ENCODE measurements at regions not wholly inside any gene's neighbourhood (a gene's known extent, or its start where the extent isn't known, plus 50 kb on each side); places are given as distances from the start of the nearest gene placed in this dataset.

DNA sequence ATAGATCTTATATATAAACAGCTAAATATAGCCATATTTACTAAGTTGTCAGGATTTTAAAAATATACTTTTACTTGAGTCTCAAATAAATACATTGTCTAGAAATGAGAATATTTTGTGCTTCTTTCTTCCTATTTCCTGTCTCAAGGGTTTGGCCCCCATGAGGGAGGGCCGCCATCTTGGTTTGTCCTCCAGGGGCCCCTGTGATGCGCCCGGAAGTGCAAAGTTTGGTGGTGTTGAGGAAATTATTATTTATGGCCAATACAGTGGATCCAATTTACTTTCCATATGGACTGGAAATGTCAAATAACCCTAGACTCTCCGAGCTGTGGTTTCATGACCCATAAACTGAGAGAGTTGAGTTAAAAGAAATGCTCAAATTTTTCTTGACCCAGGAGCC, 104.7 kb upstream of the OTOS start:
- Histone ChIP-seq H3K27ac (ENCODE audit: low read depth, low read length) (no peak overlapping the region), H3K9me2 (replicated peaks; ENCODE audit: control insufficient read depth, low read length) (no peaks in the 10 kb centered on the region), H3K27me3 (ENCODE audit: control insufficient read depth, low read length) (peaks cover 4% of the 10 kb centered on the region; the same call in 1 of the 2 replicates), H3K4me2 (ENCODE audit: low read length) (no peak overlapping the region), H3K9me3 (ENCODE audit: control insufficient read depth, insufficient read depth, low read length) (no peaks in the 10 kb centered on the region), H3F3A (ENCODE audit: control insufficient read depth, insufficient read depth) (no peaks in the 10 kb centered on the region), H3K36me3 (ENCODE audit: control insufficient read depth, low read length) (no peaks in the 10 kb centered on the region), H3K4me1 (ENCODE audit: control insufficient read depth, low read length) (no peaks in the 10 kb centered on the region), H4K20me1 (ENCODE audit: control insufficient read depth, insufficient read depth, low read depth, low read length) (no peaks in the 10 kb centered on the region), H3K4me3 (ENCODE audit: low read length) (no peak overlapping the region), H3K79me2 (ENCODE audit: control insufficient read depth, low read length) (no peaks in the 10 kb centered on the region)
- TF ChIP-seq, protein P1, sequence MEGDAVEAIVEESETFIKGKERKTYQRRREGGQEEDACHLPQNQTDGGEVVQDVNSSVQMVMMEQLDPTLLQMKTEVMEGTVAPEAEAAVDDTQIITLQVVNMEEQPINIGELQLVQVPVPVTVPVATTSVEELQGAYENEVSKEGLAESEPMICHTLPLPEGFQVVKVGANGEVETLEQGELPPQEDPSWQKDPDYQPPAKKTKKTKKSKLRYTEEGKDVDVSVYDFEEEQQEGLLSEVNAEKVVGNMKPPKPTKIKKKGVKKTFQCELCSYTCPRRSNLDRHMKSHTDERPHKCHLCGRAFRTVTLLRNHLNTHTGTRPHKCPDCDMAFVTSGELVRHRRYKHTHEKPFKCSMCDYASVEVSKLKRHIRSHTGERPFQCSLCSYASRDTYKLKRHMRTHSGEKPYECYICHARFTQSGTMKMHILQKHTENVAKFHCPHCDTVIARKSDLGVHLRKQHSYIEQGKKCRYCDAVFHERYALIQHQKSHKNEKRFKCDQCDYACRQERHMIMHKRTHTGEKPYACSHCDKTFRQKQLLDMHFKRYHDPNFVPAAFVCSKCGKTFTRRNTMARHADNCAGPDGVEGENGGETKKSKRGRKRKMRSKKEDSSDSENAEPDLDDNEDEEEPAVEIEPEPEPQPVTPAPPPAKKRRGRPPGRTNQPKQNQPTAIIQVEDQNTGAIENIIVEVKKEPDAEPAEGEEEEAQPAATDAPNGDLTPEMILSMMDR (IDR thresholded peaks at IDR 0.05; ENCODE audit: low read depth, low read length, poor library complexity, severe bottlenecking), result no peak
- no peak for TF ChIP-seq EZH2phosphoT487 (IDR thresholded peaks at IDR 0.05; ENCODE audit: borderline replicate concordance, low read length)

DNA sequence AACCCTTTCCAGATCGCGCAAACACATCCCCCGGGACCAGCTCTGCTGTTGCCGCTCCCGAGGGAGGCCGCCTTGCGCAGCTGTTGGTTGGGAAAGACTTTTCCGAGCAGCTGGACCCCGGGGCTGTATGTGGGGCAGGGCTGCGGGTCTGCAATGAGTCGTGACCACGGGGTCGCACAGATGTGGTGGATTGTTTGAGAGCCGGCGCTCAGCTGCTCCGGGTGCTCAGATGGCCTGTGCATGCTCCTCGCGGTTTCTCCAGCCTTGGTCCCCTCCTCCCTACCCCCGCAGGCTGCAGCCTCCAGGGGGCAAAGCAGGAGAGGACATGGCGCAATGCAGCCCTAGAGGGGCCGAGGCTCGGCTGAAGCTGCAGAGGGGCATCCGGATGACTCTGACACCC, 105.2 kb upstream of the OTOS start:
- Histone ChIP-seq H3F3A (ENCODE audit: control insufficient read depth, insufficient read depth) (no peaks in the 10 kb centered on the region), H3K9me3 (ENCODE audit: control insufficient read depth, insufficient read depth, low read length) (no peaks in the 10 kb centered on the region), H3K4me2 (ENCODE audit: low read length) (no peak overlapping the region), H3K9me2 (replicated peaks; ENCODE audit: control insufficient read depth, low read length) (no peaks in the 10 kb centered on the region), H3K27ac (ENCODE audit: low read depth, low read length) (no peak overlapping the region), H3K36me3 (ENCODE audit: control insufficient read depth, low read length) (no peaks in the 10 kb centered on the region), H3K27me3 (ENCODE audit: control insufficient read depth, low read length) (no peaks in the 10 kb centered on the region), H4K20me1 (ENCODE audit: control insufficient read depth, insufficient read depth, low read depth, low read length) (no peaks in the 10 kb centered on the region), H3K4me3 (ENCODE audit: low read length) (no peak overlapping the region), H3K4me1 (ENCODE audit: control insufficient read depth, low read length) (no peaks in the 10 kb centered on the region), H3K79me2 (ENCODE audit: control insufficient read depth, low read length) (no peaks in the 10 kb centered on the region)
- no peak for TF ChIP-seq EZH2phosphoT487 (IDR thresholded peaks at IDR 0.05; ENCODE audit: borderline replicate concordance, low read length)
- TF ChIP-seq, protein P1 (IDR thresholded peaks at IDR 0.05; ENCODE audit: low read depth, low read length, poor library complexity, severe bottlenecking), result no peak

DNA sequence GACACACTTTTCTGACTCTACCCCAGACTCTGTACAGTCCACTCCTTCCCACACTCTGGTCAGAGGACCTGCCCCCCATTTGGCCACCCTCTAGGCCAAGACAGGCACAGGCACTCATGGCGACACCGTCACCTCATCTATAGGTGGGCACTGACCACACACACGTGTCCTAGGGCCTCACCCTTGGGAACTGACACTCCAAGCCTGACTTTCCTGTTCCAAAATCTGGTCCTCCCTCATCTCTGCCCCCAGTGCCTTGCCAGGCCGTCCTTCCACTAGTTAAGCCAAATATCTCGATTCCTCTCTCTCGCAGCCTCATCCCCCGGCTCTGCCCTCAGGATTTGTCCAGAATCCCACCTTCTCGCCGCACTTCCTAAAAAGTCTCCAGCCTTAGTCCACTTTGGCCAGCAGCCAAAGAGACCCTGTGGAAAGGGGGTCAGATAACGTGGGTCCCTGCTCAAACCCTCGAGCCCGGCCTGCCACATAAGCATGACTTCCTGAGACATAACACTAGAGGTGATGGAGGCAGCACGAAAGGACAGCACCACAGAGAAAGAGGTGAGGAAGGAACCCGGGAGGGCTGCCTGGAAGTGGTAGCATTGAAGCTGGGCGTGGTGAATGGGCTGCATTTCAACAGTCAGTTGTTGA, 105.8 kb upstream of the OTOS start:
- Histone ChIP-seq H3K27me3 (ENCODE audit: control insufficient read depth, low read length) (no peaks in the 10 kb centered on the region), H3K4me3 (ENCODE audit: low read length) (no peak overlapping the region), H4K20me1 (ENCODE audit: control insufficient read depth, insufficient read depth, low read depth, low read length) (no peaks in the 10 kb centered on the region), H3F3A (ENCODE audit: control insufficient read depth, insufficient read depth) (no peaks in the 10 kb centered on the region), H3K4me2 (ENCODE audit: low read length) (no peak overlapping the region), H3K9me3 (ENCODE audit: control insufficient read depth, insufficient read depth, low read length) (no peaks in the 10 kb centered on the region), H3K79me2 (ENCODE audit: control insufficient read depth, low read length) (no peaks in the 10 kb centered on the region), H3K4me1 (ENCODE audit: control insufficient read depth, low read length) (no peaks in the 10 kb centered on the region), H3K9me2 (replicated peaks; ENCODE audit: control insufficient read depth, low read length) (no peaks in the 10 kb centered on the region), H3K27ac (ENCODE audit: low read depth, low read length) (no peak overlapping the region), H3K36me3 (ENCODE audit: control insufficient read depth, low read length) (no peaks in the 10 kb centered on the region)
- TF ChIP-seq, protein P1 (IDR thresholded peaks at IDR 0.05; ENCODE audit: low read depth, low read length, poor library complexity, severe bottlenecking), result no peak
- TF ChIP-seq EZH2phosphoT487 (IDR thresholded peaks at IDR 0.05; ENCODE audit: borderline replicate concordance, low read length), result no peak

Measured in DOHH2 (cell line).